HCT116 (cell line): ENCODE measurements at regions not wholly inside any gene's neighbourhood (a gene's known extent, or its start where the extent isn't known, plus 50 kb on each side); places are given as distances from the start of the nearest gene placed in this dataset.

Experiments
- CEBPB ChIP-seq: IDR thresholded peaks from 2 replicates; pipeline ENCODE4 v1.6.1; 2012; ENCODE audit warnings: low read depth
- EZH2phosphoT487 ChIP-seq: fragments of 200-600 bp; IDR thresholded peaks from 2 replicates; pipeline ENCODE4 v1.6.1; 2018; ENCODE audit warnings: antibody characterized with exemption, borderline replicate concordance
- POLR2A ChIP-seq: IDR thresholded peaks from 2 replicates; pipeline ENCODE4 v1.7.0; 2011; ENCODE audit warnings: borderline replicate concordance; ENCODE audit not compliant: insufficient read depth, insufficient read length; ENCODE audit errors: extremely low read depth
- POLR2AphosphoS5 ChIP-seq: IDR thresholded peaks from 2 replicates; pipeline ENCODE4 v1.6.1; 2011; ENCODE audit warnings: mild to moderate bottlenecking, low read depth, low read length, moderate library complexity
- SRF ChIP-seq: IDR thresholded peaks from 2 replicates; pipeline ENCODE4 v1.6.1; 2012; ENCODE audit warnings: low read depth
- TCF7L2 ChIP-seq: IDR thresholded peaks from 2 replicates; pipeline ENCODE4 v1.7.0; 2011; ENCODE audit warnings: borderline replicate concordance, inconsistent platforms; ENCODE audit not compliant: insufficient read depth, insufficient read length; ENCODE audit errors: extremely low read depth
- ZNF274 ChIP-seq: fragments of 200-500 bp; sonication (Bioruptor generic); IDR thresholded peaks from 2 replicates; pipeline ENCODE4 v1.6.1; 2014; ENCODE audit warnings: mild to moderate bottlenecking, low read depth, low read length, inconsistent platforms
- TF ChIP-seq, protein P1 (sequence below): IDR thresholded peaks from 2 replicates; pipeline ENCODE4 v1.6.1; 2011; ENCODE audit warnings: mild to moderate bottlenecking, low read length, moderate library complexity; ENCODE audit not compliant: insufficient replicate concordance; ENCODE audit errors: extremely low read depth
- TF ChIP-seq, protein P2 (sequence below): IDR thresholded peaks from 2 replicates; pipeline ENCODE4 v1.6.1; 2012; ENCODE audit warnings: low read depth
- TF ChIP-seq, protein P3 (sequence below), 3 experiments: fragments of 200-600 bp in 1 of 3; sonication (generic) in 1 of 3; IDR thresholded peaks in 2 of 3; conservative IDR thresholded peaks in 1 of 3; 2 replicates each; pipeline ENCODE4 v1.5.1; 2012 to 2017; ENCODE audit warnings: low read depth in 2 of 3, low read length in 2 of 3, antibody characterized with exemption in 1 of 3, borderline replicate concordance in 1 of 3, control low read depth in 1 of 3, mild to moderate bottlenecking in 1 of 3, mixed read lengths in 1 of 3, mixed run types in 1 of 3, moderate library complexity in 1 of 3; ENCODE audit not compliant: insufficient read depth in 1 of 3
- TF ChIP-seq, protein P4 (sequence below): IDR thresholded peaks from 2 replicates; pipeline ENCODE4 v1.6.1; 2012

DNA sequence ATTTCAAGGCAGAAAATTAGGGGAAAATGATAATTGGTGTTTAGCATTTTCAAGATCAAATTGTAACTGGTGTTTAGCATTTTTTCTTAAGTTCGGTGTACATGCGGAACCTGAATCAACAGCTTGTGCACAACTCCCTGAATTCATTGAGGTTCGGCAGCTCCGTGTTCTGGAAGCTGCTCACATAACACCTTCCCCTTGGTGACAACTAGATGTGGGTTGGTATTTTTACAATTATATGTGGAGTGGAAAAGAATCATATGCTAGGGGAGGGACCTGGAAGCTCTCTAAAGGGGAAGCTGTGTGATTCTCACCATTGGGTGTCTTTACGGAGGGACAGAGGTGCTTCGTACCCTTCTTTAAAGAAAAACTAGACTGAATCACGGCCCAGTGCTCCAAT is 199.0 kb upstream of the MTNR1B start:
- TF ChIP-seq POLR2AphosphoS5 (no peak), POLR2A (no peak), TCF7L2 (no peak), SRF (no peak), EZH2phosphoT487 (no peak), CEBPB (no peak), ZNF274 (no peak)
- TF ChIP-seq, protein P1, sequence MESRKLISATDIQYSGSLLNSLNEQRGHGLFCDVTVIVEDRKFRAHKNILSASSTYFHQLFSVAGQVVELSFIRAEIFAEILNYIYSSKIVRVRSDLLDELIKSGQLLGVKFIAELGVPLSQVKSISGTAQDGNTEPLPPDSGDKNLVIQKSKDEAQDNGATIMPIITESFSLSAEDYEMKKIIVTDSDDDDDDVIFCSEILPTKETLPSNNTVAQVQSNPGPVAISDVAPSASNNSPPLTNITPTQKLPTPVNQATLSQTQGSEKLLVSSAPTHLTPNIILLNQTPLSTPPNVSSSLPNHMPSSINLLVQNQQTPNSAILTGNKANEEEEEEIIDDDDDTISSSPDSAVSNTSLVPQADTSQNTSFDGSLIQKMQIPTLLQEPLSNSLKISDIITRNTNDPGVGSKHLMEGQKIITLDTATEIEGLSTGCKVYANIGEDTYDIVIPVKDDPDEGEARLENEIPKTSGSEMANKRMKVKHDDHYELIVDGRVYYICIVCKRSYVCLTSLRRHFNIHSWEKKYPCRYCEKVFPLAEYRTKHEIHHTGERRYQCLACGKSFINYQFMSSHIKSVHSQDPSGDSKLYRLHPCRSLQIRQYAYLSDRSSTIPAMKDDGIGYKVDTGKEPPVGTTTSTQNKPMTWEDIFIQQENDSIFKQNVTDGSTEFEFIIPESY = no peak
- TF ChIP-seq, protein P2, sequence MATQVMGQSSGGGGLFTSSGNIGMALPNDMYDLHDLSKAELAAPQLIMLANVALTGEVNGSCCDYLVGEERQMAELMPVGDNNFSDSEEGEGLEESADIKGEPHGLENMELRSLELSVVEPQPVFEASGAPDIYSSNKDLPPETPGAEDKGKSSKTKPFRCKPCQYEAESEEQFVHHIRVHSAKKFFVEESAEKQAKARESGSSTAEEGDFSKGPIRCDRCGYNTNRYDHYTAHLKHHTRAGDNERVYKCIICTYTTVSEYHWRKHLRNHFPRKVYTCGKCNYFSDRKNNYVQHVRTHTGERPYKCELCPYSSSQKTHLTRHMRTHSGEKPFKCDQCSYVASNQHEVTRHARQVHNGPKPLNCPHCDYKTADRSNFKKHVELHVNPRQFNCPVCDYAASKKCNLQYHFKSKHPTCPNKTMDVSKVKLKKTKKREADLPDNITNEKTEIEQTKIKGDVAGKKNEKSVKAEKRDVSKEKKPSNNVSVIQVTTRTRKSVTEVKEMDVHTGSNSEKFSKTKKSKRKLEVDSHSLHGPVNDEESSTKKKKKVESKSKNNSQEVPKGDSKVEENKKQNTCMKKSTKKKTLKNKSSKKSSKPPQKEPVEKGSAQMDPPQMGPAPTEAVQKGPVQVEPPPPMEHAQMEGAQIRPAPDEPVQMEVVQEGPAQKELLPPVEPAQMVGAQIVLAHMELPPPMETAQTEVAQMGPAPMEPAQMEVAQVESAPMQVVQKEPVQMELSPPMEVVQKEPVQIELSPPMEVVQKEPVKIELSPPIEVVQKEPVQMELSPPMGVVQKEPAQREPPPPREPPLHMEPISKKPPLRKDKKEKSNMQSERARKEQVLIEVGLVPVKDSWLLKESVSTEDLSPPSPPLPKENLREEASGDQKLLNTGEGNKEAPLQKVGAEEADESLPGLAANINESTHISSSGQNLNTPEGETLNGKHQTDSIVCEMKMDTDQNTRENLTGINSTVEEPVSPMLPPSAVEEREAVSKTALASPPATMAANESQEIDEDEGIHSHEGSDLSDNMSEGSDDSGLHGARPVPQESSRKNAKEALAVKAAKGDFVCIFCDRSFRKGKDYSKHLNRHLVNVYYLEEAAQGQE = no peak
- TF ChIP-seq, protein P3, sequence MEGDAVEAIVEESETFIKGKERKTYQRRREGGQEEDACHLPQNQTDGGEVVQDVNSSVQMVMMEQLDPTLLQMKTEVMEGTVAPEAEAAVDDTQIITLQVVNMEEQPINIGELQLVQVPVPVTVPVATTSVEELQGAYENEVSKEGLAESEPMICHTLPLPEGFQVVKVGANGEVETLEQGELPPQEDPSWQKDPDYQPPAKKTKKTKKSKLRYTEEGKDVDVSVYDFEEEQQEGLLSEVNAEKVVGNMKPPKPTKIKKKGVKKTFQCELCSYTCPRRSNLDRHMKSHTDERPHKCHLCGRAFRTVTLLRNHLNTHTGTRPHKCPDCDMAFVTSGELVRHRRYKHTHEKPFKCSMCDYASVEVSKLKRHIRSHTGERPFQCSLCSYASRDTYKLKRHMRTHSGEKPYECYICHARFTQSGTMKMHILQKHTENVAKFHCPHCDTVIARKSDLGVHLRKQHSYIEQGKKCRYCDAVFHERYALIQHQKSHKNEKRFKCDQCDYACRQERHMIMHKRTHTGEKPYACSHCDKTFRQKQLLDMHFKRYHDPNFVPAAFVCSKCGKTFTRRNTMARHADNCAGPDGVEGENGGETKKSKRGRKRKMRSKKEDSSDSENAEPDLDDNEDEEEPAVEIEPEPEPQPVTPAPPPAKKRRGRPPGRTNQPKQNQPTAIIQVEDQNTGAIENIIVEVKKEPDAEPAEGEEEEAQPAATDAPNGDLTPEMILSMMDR (IDR thresholded peaks at IDR 0.05 in 2 of 3, conservative IDR thresholded peaks at IDR 0.05 in 1 of 3; ENCODE audit: borderline replicate concordance in 1 of 3, insufficient read depth in 1 of 3, low read depth in 2 of 3, low read length in 2 of 3) = no peak
- TF ChIP-seq, protein P4, sequence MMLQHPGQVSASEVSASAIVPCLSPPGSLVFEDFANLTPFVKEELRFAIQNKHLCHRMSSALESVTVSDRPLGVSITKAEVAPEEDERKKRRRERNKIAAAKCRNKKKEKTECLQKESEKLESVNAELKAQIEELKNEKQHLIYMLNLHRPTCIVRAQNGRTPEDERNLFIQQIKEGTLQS = no peak
